Fibroblast of mammary gland (primary cell): ENCODE measurements at regions not wholly inside any gene's neighbourhood (a gene's known extent, or its start where the extent isn't known, plus 50 kb on each side); places are given as distances from the start of the nearest gene placed in this dataset.

Experiments used
- DNase-seq: peaks from one replicate; pipeline ENCODE4 v3.0.0-alpha.2; 2010; ENCODE audit warnings: low read depth
- H3K4me3 ChIP-seq: 2 replicates; pipeline ENCODE4 v1.5.1; 2011; ENCODE audit warnings: low read depth, mild to moderate bottlenecking, low read length, moderate library complexity; ENCODE audit not compliant: control insufficient read depth
- TF ChIP-seq, protein P1 (sequence below): conservative IDR thresholded peaks from 2 replicates; pipeline ENCODE4 v1.5.1; 2011; ENCODE audit warnings: low read depth, low read length, inconsistent platforms; ENCODE audit not compliant: control insufficient read depth, insufficient read depth

DNA sequence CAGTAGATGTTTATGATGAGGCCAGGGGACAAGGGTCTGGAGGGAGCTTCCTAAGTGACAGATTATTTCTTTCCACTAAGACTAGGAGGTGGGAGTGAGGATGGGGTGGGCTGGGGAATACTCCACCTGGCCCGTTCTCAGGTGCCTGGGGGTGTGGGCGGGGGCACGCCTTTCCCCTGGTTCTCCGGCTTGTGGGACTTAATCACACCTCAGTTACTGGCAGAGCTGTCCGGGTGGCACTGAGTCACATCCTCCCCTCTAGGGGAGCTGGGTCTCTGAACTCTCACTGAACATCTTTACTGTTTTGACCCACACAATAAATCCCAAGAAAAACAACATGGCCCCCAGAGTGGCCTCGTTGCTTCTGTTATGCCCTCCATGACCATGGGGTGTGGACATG is 332.8 kb downstream of the MAF start:
- no peak for DNase-seq
- TF ChIP-seq, protein P1, sequence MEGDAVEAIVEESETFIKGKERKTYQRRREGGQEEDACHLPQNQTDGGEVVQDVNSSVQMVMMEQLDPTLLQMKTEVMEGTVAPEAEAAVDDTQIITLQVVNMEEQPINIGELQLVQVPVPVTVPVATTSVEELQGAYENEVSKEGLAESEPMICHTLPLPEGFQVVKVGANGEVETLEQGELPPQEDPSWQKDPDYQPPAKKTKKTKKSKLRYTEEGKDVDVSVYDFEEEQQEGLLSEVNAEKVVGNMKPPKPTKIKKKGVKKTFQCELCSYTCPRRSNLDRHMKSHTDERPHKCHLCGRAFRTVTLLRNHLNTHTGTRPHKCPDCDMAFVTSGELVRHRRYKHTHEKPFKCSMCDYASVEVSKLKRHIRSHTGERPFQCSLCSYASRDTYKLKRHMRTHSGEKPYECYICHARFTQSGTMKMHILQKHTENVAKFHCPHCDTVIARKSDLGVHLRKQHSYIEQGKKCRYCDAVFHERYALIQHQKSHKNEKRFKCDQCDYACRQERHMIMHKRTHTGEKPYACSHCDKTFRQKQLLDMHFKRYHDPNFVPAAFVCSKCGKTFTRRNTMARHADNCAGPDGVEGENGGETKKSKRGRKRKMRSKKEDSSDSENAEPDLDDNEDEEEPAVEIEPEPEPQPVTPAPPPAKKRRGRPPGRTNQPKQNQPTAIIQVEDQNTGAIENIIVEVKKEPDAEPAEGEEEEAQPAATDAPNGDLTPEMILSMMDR: no peak
- no peak overlapping the region for H3K4me3 ChIP-seq

DNA sequence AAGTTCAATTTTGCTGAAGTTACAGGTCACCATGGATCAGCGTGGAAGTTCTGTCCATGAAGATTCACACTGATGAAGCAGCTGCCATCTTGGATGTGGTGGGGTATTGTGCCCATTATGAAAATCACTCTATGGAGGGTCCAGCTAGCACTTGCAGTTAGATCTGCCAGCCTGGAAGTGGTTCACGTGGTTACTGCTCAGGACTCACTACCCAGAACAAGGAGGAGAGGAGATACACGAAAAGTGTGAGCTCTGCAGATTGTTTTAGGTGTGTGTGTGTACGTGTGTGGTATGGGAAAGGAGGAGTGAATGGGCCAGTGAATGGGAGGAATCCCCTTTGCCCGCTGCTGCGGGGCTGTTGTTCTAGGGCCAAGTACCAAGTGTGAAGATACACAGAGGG is 333.4 kb downstream of the MAF start:
- no peak overlapping the region for H3K4me3 ChIP-seq
- no peak for DNase-seq
- TF ChIP-seq, protein P1: no peak

DNA sequence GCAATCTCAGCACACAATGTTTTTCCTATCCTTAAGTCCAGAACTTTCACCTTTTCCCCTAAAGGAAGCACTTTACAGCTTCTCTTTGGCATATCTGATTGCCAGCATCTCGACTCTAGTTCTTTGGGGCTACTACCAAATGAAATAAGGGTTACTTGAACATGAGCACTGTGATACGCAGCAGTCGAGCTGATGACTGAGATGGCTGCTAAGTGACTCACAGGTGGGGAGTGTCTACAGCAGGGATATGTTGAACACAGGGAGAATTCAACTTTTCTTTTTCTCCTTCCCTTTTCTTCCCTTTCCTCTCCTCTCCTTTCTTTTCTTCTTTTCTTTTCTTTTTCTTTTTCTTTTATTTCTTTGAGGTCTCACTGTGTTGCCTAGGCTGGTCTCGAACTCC is 334.8 kb downstream of the MAF start:
- DNase-seq: no peak
- no peak overlapping the region for H3K4me3 ChIP-seq
- TF ChIP-seq, protein P1: no peak

DNA sequence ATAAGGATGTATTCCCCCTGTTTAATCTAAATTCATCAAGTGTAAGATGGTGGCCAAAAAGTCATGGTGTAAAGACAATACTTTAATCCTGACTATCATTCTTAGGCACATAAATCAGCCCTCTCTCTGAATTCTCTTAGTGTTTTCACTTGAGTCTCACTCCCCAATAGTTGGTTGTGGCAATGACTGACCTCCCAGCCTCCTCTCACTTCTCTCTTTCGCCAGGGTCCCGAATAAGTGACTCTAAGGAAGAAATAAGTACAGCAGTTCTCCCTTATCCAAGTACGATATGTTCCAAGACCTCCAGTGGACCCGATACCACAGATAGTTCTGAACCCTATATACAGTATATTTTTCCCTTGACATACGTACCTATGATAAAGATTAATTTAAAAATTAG is 335.3 kb downstream of the MAF start:
- H3K4me3 ChIP-seq: no peak overlapping the region
- TF ChIP-seq, protein P1: no peak
- no peak for DNase-seq

DNA sequence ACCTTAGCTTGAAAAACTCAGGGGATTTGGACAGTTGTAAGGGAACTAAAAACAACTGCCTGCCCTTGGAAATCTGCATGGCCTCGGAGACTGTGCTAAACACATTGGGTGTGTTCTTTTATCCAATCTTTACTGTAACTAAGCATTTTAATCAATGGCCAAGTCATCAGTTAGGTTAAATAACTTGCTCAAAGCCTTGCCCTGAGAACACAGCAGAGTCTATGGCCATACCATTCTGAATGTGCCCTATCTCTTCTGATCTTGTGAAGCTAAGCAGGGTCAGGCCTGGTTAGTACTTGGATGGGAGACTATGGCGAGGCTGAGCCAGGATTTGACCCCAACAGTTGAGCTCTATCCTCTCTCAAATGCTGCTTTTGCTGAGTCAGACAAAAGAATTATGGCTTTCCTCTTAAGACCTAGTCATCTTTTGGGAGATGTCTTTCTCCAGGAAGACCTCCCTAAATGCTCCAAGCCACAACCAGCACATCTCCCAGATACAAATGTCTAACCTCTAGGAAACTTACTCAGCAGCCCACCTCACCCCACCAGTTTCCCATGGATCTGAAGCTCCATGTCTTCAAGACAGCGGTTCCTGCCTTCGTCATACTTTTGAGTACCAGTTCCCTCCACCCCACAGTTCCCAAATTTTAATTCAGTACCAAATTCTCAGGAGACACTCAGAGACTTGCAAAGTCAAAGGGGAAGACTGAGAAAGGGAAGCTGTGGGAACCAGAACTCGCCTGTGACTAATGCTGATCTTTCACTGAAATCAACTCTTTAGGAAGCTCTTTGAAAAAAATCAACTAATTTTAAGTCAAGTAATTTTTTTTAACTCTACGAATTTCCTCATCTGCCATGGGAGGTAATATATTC is 336.1 kb downstream of the MAF start:
- TF ChIP-seq, protein P1: no peak
- DNase-seq: no peak
- H3K4me3 ChIP-seq: no peak overlapping the region

DNA sequence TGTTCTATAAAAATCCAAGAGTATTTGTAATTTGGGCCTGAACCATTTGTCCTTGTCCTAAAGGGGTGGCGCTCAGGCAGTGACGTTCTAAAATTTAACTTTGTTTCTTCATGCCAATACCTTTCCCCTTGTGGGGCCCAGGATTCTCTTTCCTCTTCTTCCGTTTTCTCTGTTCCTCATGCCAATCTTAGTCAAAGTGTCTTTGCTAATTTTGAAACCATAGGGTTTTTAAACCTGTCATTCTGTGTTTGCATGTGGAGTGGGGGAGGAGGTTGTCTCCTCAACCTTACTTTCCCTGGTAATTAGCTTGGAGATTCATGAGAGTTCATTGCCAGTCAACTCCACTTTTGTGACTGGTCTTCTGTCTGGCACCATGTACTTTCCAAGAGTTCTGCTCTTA is 337.1 kb downstream of the MAF start:
- TF ChIP-seq, protein P1: no peak
- no peak overlapping the region for H3K4me3 ChIP-seq
- no peak for DNase-seq
